Endodermal cell (in vitro differentiated cells): ENCODE measurements at regions not wholly inside any gene's neighbourhood (a gene's known extent, or its start where the extent isn't known, plus 50 kb on each side); places are given as distances from the start of the nearest gene placed in this dataset.
A peak's percentile ranks its signal among the peaks of the same experiment; 100 is the strongest.

Experiments
- DNase-seq: peaks from one replicate; pipeline ENCODE4 v3.0.0-alpha.2; 2017
- H3K27ac ChIP-seq: 2 replicates; pipeline ENCODE4 v1.5.1; 2013; ENCODE audit warnings: mild to moderate bottlenecking, low read depth, low read length, moderate library complexity
- H3K27me3 ChIP-seq: 2 replicates; pipeline ENCODE4 v1.6.1; 2013; ENCODE audit warnings: mild to moderate bottlenecking, low read length, moderate library complexity; ENCODE audit not compliant: insufficient read depth, control insufficient read depth, poor library complexity, severe bottlenecking
- H3K36me3 ChIP-seq: 2 replicates; pipeline ENCODE4 v1.7.0; 2013; ENCODE audit warnings: mild to moderate bottlenecking, low read length, moderate library complexity; ENCODE audit not compliant: control insufficient read depth, insufficient read depth
- H3K4me1 ChIP-seq: one replicate; pipeline ENCODE4 v1.7.0; 2013; ENCODE audit warnings: low read length; ENCODE audit not compliant: control insufficient read depth, insufficient read depth
- H3K4me3 ChIP-seq: 2 replicates; pipeline ENCODE4 v1.5.1; 2013; ENCODE audit warnings: mild to moderate bottlenecking, low read length, moderate library complexity
- H3K9ac ChIP-seq: 2 replicates; pipeline ENCODE4 v1.6.1; 2013; ENCODE audit warnings: mild to moderate bottlenecking, low read length, moderate library complexity; ENCODE audit not compliant: poor library complexity, severe bottlenecking; ENCODE audit errors: extremely low read depth
- H3K9me3 ChIP-seq: 2 replicates; pipeline ENCODE4 v1.6.1; 2013; ENCODE audit warnings: mild to moderate bottlenecking, low read length, moderate library complexity; ENCODE audit not compliant: control insufficient read depth
- H3K27ac Mint-ChIP-seq: 2 replicates; pipeline ENCODE4 v1.8.0; 2020; ENCODE audit warnings: mixed read lengths
- H3K27me3 Mint-ChIP-seq: 2 replicates; pipeline ENCODE4 v1.8.0; 2021; ENCODE audit warnings: mild to moderate bottlenecking, mixed read lengths; ENCODE audit not compliant: insufficient read depth
- H3K36me3 Mint-ChIP-seq: 2 replicates; pipeline ENCODE4 v1.8.0; 2020; ENCODE audit warnings: low read depth, mixed read lengths
- H3K4me1 Mint-ChIP-seq: 2 replicates; pipeline ENCODE4 v1.8.0; 2020; ENCODE audit warnings: mixed read lengths
- H3K4me3 Mint-ChIP-seq: 2 replicates; pipeline ENCODE4 v1.8.0; 2020; ENCODE audit warnings: mild to moderate bottlenecking, moderate library complexity, mixed read lengths
- H3K9me3 Mint-ChIP-seq: 2 replicates; pipeline ENCODE4 v1.8.0; 2020; ENCODE audit warnings: mild to moderate bottlenecking, mixed read lengths
- CTCF ChIP-seq: fragments of 200-600 bp; sonication (generic); conservative IDR thresholded peaks from 2 replicates; pipeline ENCODE4 v1.5.0; 2021; ENCODE audit warnings: antibody characterized with exemption, mild to moderate bottlenecking
- WGBS, 2 experiments: methylation state at CpG; one replicate each; pipeline versions ENCODE4 v1.1.5 to v1.1.7; 2013; ENCODE audit warnings: missing lambda C conversion rate in 2 of 2, mixed read lengths in 1 of 2; ENCODE audit not compliant: insufficient coverage in 1 of 2, insufficient read length in 1 of 2; 5-methylcytosine and 5-hydroxymethylcytosine counted together

DNA sequence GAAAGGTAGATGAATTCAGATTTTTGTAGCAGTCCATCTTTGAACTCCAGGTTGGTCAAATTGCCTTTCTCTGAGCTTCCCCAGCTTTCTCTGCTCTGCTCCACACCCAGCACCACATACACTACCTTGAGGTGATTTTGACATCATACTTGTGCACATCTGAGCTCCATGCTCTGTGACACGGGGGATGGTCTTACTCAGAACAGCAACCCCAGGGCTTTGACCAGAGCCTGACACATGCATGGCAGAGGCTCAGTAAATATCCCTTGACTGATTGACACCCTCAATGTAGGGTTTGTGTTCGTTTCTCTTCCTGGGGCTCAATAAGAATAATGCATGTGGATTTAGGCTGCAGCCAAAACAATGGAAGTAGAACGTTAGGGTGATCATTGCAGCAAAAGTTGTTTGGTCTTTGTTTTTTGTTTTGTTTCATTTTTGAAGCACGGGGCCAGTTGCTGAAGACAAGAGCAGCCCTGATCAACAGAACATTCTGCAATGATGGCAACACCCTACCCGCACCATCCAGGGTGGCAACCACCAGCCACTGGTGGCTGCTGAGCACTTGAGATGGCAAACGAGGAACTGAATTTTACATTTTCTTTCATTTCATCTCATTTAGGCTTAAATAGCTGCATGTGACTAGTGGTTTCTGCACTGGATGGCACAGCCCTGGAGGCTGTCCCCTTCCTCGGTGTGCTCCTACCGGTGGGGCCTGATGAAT lies 224.8 kb upstream of the TNRC6C start:
- Histone ChIP-seq H3K27ac (no peak overlapping the region), H3K9me3 (peaks cover 15% of the 10 kb centered on the region), H3K27me3 (peaks cover 18% of the 10 kb centered on the region), H3K4me3 (no peak overlapping the region), H3K36me3 (no peaks in the 10 kb centered on the region), H3K4me1 (no peaks in the 10 kb centered on the region), H3K9ac (no peak overlapping the region)
- Mint-ChIP-seq H3K9me3 (peaks cover 27% of the 10 kb centered on the region), H3K4me1 (peaks cover 2% of the 10 kb centered on the region), H3K4me3 (no peak overlapping the region), H3K27me3 (peaks cover 20% of the 10 kb centered on the region), H3K36me3 (no peaks in the 10 kb centered on the region), H3K27ac (no peak overlapping the region)
- WGBS, 2 experiments, result 86 to 88% methylated on average over 6 to 8 of the region's 8 CpGs
- DNase-seq, result peak; percentile 24
- TF ChIP-seq CTCF, result no peak

DNA sequence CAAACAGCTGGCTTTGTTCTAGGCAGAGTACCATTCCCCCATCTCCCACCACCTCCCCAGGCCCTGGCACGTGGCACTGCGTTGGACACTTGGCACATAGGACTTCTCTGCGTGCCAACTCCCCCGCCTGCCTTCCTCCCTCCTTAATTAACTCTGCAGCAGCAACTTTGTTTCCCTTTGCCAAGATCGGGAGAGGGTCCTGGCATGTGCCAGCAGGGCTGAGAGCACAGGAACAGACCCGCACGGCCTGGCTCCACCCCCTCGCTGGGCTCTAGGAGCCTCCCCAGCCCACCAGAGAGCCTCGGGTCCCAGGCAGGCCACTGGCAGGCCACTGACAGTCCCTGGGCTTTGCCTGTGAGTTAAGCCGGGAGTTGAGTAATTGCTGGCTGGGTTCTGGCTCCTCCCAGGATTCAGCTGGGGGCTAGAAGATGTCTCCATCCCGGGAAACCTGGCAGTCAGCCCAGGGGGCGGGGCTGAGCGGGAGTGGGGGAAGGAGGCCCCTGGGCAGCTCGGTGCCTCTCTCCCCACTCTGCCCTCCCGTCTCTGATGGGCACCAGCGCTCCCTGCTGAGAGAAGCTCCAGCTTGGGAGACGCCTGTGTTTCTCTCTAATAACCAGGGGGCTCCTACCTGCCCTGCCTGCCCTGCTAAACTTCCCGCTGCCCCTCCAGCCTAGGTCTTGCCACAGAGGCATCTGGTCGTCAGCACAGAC lies 224.0 kb upstream of the TNRC6C start:
- no peaks in the 10 kb centered on the region for H3K4me1 ChIP-seq
- H3K27ac ChIP-seq, result no peak overlapping the region
- H3K4me3 Mint-ChIP-seq, result no peak overlapping the region
- H3K27me3 Mint-ChIP-seq, result peaks cover 25% of the 10 kb centered on the region
- H3K36me3 Mint-ChIP-seq, result no peaks in the 10 kb centered on the region
- no peak for TF ChIP-seq CTCF
- H3K9ac ChIP-seq, result no peak overlapping the region
- 57 to 65% methylated on average over 10 to 19 of the region's 19 CpGs for WGBS, 2 experiments
- no peaks in the 10 kb centered on the region for H3K36me3 ChIP-seq
- H3K9me3 ChIP-seq, result peaks cover 15% of the 10 kb centered on the region
- H3K27me3 ChIP-seq, result peaks cover 26% of the 10 kb centered on the region
- peak; percentile 90 for DNase-seq
- no peak overlapping the region for H3K27ac Mint-ChIP-seq
- H3K4me3 ChIP-seq, result no peak overlapping the region
- H3K9me3 Mint-ChIP-seq, result peaks cover 27% of the 10 kb centered on the region
- H3K4me1 Mint-ChIP-seq, result peaks cover 2% of the 10 kb centered on the region

- no peak for TF ChIP-seq CTCF
- H3K4me3 ChIP-seq, result no peak overlapping the region
- H3K4me1 ChIP-seq, result no peaks in the 10 kb centered on the region
- WGBS, 2 experiments, result 50 to 53% methylated on average over 3 to 10 of the region's 10 CpGs
- H3K9me3 ChIP-seq, result peaks cover 15% of the 10 kb centered on the region
- H3K27ac ChIP-seq, result peak overlapping the region; percentile 60
- H3K9ac ChIP-seq, result no peak overlapping the region
- peaks cover 2% of the 10 kb centered on the region for H3K4me1 Mint-ChIP-seq
- H3K36me3 ChIP-seq, result no peaks in the 10 kb centered on the region
- H3K36me3 Mint-ChIP-seq, result no peaks in the 10 kb centered on the region
- peaks cover 27% of the 10 kb centered on the region for H3K9me3 Mint-ChIP-seq
- DNase-seq, result peak; percentile 83
- peaks cover 28% of the 10 kb centered on the region for H3K27me3 ChIP-seq
- no peak overlapping the region for H3K4me3 Mint-ChIP-seq
- H3K27ac Mint-ChIP-seq, result no peak overlapping the region
- peaks cover 27% of the 10 kb centered on the region for H3K27me3 Mint-ChIP-seq
These were observed 223.4 kb upstream of the TNRC6C start for GRCh38 chr17:77735081-77735565.
